Naive B cell (primary cell): ENCODE measurements at regions not wholly inside any gene's neighbourhood (a gene's known extent, or its start where the extent isn't known, plus 50 kb on each side); places are given as distances from the start of the nearest gene placed in this dataset.
"Not testable (repeated sequence)": the region's sequence is repeated elsewhere in the genome, so short reads cannot be mapped to it uniquely, and the experiment has no call there.

ENCODE experiments used
- ATAC-seq, 2 donors: fragments of 150-1000 bp; cut with Tn5 transposase; 2 replicates each; pipeline ENCODE4 v1.10.0; 2021; ENCODE audit warnings: low read depth in 2 of 2, mild to moderate bottlenecking in 2 of 2, moderate library complexity in 2 of 2
- DNase-seq: peaks from one replicate; pipeline ENCODE4 v3.0.0; 2022
- H3K27ac Mint-ChIP-seq, 6 donors: one replicate each; pipeline ENCODE4 v1.8.0; 2020 to 2022; ENCODE audit warnings: mild to moderate bottlenecking in 6 of 6, mixed read lengths in 6 of 6, moderate library complexity in 5 of 6, inconsistent platforms in 2 of 6
- H3K27me3 Mint-ChIP-seq, 3 donors: one replicate each; pipeline ENCODE4 v1.8.0; 2021 to 2022; ENCODE audit warnings: mixed read lengths in 3 of 3, mild to moderate bottlenecking in 1 of 3
- H3K36me3 Mint-ChIP-seq, 2 donors: one replicate each; pipeline ENCODE4 v1.8.0; 2020 to 2022; ENCODE audit warnings: mixed read lengths in 2 of 2, inconsistent platforms in 1 of 2, mild to moderate bottlenecking in 1 of 2
- H3K4me1 Mint-ChIP-seq, 3 donors: one replicate each; pipeline ENCODE4 v1.8.0; 2020 to 2022; ENCODE audit warnings: mixed read lengths in 3 of 3, inconsistent platforms in 1 of 3, mild to moderate bottlenecking in 1 of 3, moderate library complexity in 1 of 3
- H3K4me3 Mint-ChIP-seq, 8 donors: one replicate each; pipeline ENCODE4 v1.8.0; 2020 to 2022; ENCODE audit warnings: mild to moderate bottlenecking in 8 of 8, mixed read lengths in 8 of 8, moderate library complexity in 8 of 8, inconsistent platforms in 2 of 8
- H3K9me3 Mint-ChIP-seq, 7 donors: one replicate each; pipeline ENCODE4 v1.8.0; 2020 to 2022; ENCODE audit warnings: mixed read lengths in 7 of 7, mild to moderate bottlenecking in 5 of 7, inconsistent platforms in 2 of 7, moderate library complexity in 1 of 7

DNA sequence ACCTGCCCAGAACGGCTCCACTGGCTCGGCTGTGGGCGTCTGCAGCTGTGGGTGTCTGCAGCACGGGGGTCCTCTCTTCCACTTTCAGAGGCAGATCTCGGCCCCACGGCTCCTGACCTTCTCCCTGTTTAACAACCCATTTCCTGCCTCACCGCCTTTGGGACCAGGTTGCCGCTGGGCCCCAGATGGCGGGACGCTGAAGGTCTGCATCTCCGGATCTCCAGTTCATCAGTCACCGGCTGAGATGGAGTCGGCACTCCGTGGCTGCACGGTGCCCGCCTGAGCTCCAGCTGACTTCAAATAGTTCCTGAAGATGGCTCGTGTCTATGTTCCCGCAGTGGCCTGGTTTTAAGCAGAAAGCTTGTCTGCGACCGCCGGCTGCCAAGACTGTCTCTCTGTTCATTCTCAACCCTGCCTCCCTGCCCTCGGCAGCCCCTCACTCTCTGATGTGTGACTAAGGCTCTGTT lies 475.9 kb downstream of the BRD1 start:
- Mint-ChIP-seq H3K36me3 (no peaks in the 10 kb centered on the region), H3K9me3 (no peaks in the 10 kb centered on the region), H3K4me1 (peaks cover 0 to 5% (median 4%) of the 10 kb centered on the region in 3 donors), H3K27me3 (peaks cover 11 to 39% (median 37%) of the 10 kb centered on the region in 3 donors), H3K27ac (no peak overlapping the region), H3K4me3 (peak overlapping the region in 4 of 8 donors; percentile 6 to 57 (median 6))
- DNase-seq (no peak), ATAC-seq (no peak)

DNA sequence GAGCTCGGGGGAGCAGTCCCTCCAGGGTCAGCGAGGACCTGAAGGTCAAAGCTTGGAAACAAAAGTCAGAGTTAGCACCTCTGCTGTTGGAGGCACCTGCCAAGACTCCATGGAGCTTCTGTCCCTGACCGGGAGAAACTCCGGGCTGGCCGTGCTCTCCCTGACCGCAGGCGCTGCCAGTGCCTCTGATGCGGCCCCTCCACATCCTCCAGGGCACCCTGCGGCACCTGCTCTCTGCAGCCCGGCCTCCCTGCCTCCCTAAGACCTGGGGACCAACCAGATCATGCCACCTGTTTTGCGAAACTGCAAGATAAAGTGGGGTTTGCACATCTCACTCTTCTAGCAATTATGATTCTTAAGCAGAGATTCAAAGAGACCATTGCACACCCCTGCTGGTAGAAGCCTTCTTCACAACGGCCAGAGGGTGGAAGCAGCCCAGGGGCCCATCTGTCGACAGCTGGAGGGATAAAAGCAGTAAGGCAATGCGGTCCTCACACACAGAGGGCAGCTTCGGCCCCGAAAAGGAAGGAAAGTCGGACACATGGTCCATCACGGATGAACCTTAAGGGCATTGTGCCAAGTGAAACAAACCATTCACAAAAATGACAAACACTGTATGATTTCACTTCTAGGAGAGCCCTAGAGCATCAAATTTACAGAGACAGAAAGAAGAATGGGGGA lies 477.1 kb downstream of the BRD1 start:
- no peak overlapping the region for H3K27ac Mint-ChIP-seq

DNA sequence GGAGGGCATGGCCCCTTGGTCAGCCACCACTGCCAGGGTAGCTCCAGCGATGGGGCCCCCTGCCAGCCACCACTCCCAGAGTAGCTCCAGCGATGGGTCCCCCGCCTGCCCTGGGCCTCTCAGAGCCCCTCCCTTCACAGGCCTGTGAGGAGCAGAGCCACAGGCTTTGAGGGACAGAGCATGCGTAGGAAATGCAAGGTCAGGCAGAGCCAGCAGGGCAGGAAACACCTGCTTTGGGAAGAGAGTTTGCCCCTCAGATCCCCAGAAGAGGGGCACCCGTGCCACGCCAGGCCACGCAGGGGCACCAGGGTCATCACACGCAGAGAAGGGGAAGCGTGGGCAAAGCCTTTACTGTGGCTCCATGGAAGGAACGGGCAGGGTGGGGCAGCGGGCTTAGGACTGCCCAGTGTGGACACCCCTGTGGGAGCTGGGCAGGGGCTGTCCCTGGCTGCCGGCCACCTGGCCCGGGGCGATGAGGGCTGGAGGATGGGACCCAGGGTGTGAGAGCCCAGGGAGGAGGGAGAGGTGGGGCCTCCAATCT lies 477.8 kb downstream of the BRD1 start:
- Mint-ChIP-seq H3K27ac (no peak overlapping the region), H3K4me3 (no peak overlapping the region), H3K9me3 (peaks cover 0 to 2% (median 0%) of the 10 kb centered on the region in 7 donors), H3K36me3 (no peaks in the 10 kb centered on the region), H3K27me3 (peaks cover 6 to 36% (median 29%) of the 10 kb centered on the region in 3 donors), H3K4me1 (peaks cover 0 to 5% (median 4%) of the 10 kb centered on the region in 3 donors)
- DNase-seq (no peak), ATAC-seq (no peak)

More for the DNA sequence above, 477.1 kb downstream of the BRD1 start:
- Mint-ChIP-seq H3K4me1 (peaks cover 0 to 5% (median 4%) of the 10 kb centered on the region in 3 donors), H3K27me3 (peaks cover 8 to 36% (median 36%) of the 10 kb centered on the region in 3 donors), H3K36me3 (no peaks in the 10 kb centered on the region), H3K9me3 (peaks cover 0 to 2% (median 0%) of the 10 kb centered on the region in 7 donors), H3K4me3 (peak overlapping the region in 2 of 8 donors; percentile 22 to 36)
- ATAC-seq (no peak), DNase-seq (no peak)

DNA sequence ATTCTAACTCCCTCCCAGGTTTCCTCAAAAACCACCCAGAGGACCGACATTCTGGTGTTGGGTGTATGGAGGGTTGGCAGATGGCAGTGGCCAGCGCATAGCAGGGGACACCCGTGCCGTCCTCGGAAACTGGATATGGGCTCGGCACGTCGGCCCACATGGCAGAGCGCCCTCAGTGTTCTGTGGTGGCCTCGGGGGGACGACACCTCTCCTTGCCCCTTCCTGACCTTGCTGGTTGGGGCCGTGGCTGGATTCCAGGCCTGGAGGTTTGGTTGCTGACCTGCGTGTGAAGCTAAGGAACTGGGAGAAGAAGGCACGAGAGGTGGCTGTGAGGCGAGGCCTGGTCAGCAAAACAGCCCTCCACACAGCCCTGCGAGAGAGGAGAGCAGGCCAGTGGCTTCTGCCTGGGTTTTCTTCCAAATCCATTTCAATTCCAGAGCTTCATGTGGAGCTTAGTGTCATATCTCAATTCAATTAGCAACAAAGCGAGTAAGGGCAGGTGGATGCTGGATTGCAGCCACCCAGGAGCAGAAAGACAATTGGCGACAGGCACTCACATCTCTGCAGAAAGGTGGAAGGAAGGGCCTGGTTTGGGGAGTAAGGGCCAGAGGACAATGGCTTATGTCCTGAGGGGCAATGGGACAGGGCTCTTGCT lies 478.4 kb downstream of the BRD1 start:
- peaks cover 4 to 40% (median 24%) of the 10 kb centered on the region in 3 donors for H3K27me3 Mint-ChIP-seq

DNA sequence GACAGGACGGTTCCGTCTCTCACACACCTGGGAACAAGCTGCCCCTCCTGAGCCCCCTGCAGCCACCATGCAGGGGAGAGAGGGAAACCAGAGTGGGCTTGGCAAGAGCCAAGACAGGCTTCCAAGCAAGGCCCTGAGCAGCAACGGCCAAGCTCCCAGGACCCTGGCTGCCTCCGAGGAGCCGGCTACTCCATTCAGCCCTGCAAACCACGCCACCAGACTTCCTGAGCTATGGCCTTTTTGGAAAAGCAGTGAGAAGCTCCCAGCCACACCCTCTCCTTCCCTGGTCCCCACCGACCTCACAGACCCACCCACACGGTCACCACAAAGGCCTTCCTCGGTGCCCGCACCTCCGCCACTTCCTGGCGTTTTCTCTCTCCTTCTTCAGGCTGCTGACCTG lies 479.0 kb downstream of the BRD1 start:
- H3K4me1 Mint-ChIP-seq, result peaks cover 0 to 5% (median 4%) of the 10 kb centered on the region in 3 donors
- no peaks in the 10 kb centered on the region for H3K36me3 Mint-ChIP-seq
- ATAC-seq (no peak), DNase-seq (no peak)
- no peak overlapping the region for H3K4me3 Mint-ChIP-seq
- H3K9me3 Mint-ChIP-seq, result peaks cover 0 to 2% (median 0%) of the 10 kb centered on the region in 7 donors
- no peak overlapping the region for H3K27ac Mint-ChIP-seq
- H3K27me3 Mint-ChIP-seq, result peaks cover 4 to 39% (median 22%) of the 10 kb centered on the region in 3 donors

More for the DNA sequence above, 478.4 kb downstream of the BRD1 start:
- no peaks in the 10 kb centered on the region for H3K36me3 Mint-ChIP-seq
- H3K4me3 Mint-ChIP-seq, result no peak overlapping the region
- no peak overlapping the region for H3K27ac Mint-ChIP-seq
- peaks cover 0 to 2% (median 0%) of the 10 kb centered on the region in 7 donors for H3K9me3 Mint-ChIP-seq
- ATAC-seq, result no peak
- no peak for DNase-seq
- H3K4me1 Mint-ChIP-seq, result peaks cover 0 to 5% (median 4%) of the 10 kb centered on the region in 3 donors

DNA sequence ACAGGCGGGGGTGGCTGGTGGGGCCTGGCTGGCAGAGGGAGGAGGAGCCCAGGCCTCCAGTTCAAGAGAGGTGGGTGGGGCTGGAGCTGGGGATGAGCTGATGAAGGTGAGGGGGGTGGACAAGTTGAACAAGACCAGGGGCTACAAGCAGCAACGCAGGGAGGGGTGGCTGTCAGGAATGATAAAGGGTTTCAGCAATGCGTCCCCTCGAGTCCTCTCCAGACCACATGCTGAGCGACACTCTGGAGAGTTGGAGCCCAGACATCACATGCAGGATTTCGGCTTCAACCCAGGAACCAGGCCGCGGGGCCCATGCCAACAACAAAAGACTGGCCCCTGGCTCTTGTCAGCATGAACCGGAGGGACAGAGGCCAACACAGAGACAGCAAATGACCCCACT lies 480.3 kb downstream of the BRD1 start:
- ATAC-seq (no peak), DNase-seq (no peak)
- Mint-ChIP-seq H3K4me1 (peaks cover 0 to 5% (median 4%) of the 10 kb centered on the region in 3 donors), H3K27ac (no peak overlapping the region), H3K9me3 (peaks cover 0 to 2% (median 0%) of the 10 kb centered on the region in 7 donors), H3K36me3 (no peaks in the 10 kb centered on the region), H3K4me3 (no peak overlapping the region), H3K27me3 (peaks cover 4 to 28% (median 15%) of the 10 kb centered on the region in 3 donors)

DNA sequence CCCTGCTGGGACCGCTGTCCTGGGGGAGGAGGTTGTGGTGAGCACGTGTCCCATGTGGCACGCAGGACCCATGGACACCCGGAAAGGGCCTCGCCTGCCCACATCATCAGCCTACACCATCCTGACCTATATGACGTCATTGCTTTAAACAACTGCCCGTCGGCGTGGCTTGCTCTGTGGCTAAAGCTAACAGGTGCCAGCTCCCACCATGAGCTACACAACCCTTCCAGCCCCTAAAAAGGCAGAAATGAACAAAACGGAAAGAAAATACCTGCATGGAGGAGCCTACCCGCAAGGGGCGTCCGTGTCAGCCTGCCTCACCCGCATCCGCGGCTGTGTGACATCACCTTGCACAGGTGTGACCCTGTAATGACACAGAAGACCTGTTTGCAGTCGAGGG lies 481.8 kb downstream of the BRD1 start:
- Mint-ChIP-seq H3K4me3 (no peak overlapping the region), H3K36me3 (no peaks in the 10 kb centered on the region), H3K9me3 (peaks cover 0 to 2% (median 0%) of the 10 kb centered on the region in 7 donors)

DNA sequence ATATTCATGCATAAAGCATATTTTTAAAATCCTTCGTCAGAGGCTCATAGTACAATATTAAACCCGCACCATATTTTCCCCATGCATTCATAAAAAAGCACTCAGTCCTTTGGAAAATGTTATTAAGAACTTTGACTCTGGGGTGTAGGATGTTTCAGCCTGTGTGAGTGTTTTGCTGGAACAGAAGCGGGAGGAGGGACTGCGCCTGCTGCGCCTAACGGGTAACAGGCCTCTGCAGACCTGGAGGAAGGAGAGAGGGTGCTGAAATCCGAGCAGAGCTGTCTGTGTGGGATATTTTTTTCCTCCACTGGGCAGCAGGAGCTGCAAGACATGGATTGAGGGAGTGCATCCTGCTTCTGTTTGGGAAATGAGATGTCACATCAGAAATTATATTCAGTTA lies 483.0 kb downstream of the BRD1 start:
- H3K36me3 Mint-ChIP-seq, result no peaks in the 10 kb centered on the region
- H3K27ac Mint-ChIP-seq, result no peak overlapping the region
- no peak for ATAC-seq
- no peaks in the 10 kb centered on the region for H3K4me1 Mint-ChIP-seq
- DNase-seq, result no peak
- H3K4me3 Mint-ChIP-seq, result peak overlapping the region in 1 of 8 donors; percentile 9
- H3K27me3 Mint-ChIP-seq, result peaks cover 11 to 45% (median 28%) of the 10 kb centered on the region in 3 donors
- H3K9me3 Mint-ChIP-seq, result peaks cover 0 to 2% (median 0%) of the 10 kb centered on the region in 7 donors

More for the DNA sequence above, 481.8 kb downstream of the BRD1 start:
- H3K27ac Mint-ChIP-seq, result peak overlapping the region in 1 of 6 donors; percentile 11
- ATAC-seq (no peak), DNase-seq (no peak)
- H3K4me1 Mint-ChIP-seq, result no peaks in the 10 kb centered on the region
- peaks cover 10 to 33% (median 21%) of the 10 kb centered on the region in 3 donors for H3K27me3 Mint-ChIP-seq

DNA sequence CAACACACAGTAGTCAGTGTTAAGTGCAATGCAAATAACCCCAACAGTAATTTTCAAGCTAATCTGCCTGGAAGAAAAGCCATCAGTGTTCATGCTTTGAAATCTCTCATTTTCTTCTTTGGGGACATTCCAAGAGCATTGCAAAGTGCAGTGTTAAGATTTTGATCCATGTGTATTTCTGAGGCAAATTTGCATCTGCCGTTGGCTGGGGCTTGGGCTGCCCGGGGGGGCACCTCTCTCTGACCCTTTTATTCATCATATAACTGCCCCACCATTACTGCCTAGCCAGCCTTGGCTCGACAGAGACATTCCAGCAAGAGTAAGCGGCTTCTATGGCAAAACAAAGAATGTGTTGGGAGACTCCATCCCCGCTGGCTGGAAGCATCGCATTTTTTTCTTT lies 483.5 kb downstream of the BRD1 start:
- Mint-ChIP-seq H3K4me3 (no peak overlapping the region), H3K27me3 (peaks cover 16 to 44% (median 28%) of the 10 kb centered on the region in 3 donors), H3K4me1 (no peaks in the 10 kb centered on the region), H3K27ac (no peak overlapping the region), H3K36me3 (no peaks in the 10 kb centered on the region), H3K9me3 (peaks cover 0 to 2% (median 0%) of the 10 kb centered on the region in 7 donors)
- ATAC-seq (no peak), DNase-seq (no peak)

DNA sequence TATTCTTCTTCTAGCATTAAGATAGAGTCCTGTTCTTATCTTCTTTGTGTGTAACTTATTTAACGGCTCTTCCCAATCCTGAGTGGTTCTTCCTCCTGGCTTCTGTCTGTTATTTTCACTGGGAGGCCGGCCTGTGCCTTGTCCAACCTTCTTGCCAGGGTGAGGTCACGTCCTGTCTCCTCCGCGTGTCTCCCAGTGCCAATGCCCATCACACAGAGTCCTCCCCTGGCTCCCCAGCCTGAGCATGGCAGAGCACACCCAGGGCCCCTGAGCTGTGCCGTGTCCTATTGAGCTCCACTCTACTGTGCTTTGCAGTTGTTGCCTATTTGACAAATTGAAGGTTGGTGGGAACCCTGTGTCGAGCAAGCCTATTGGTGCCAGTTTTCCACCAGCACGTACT lies 487.3 kb downstream of the BRD1 start:
- no peak overlapping the region for H3K4me3 Mint-ChIP-seq
- no peaks in the 10 kb centered on the region for H3K4me1 Mint-ChIP-seq
- H3K27me3 Mint-ChIP-seq, result peaks cover 17 to 33% (median 31%) of the 10 kb centered on the region in 3 donors
- no peak for ATAC-seq
- H3K9me3 Mint-ChIP-seq, result no peaks in the 10 kb centered on the region
- no peak for DNase-seq
- no peaks in the 10 kb centered on the region for H3K36me3 Mint-ChIP-seq
- H3K27ac Mint-ChIP-seq, result peak overlapping the region in 1 of 6 donors; percentile 80

DNA sequence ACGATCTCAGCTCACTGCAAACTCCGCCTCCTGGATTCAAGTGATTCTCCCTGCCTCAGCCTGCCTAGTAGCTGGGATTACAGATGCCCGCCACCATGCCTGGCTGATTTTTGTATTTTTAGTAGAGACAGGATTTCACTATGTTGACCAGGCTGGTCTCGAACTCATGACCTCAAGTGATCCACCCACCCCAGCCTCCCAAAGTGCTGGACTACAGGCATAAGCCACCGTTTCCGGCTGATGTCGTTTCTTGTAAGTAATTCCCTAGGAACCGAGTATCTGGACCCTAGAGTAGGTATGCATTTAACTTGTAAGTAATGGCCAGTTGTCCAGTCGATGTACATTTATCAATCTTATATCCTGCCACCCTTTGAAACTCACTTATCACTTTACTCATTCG lies 491.2 kb downstream of the BRD1 start:
- H3K4me1 Mint-ChIP-seq, H3K36me3 Mint-ChIP-seq, H3K27ac Mint-ChIP-seq, DNase-seq, H3K9me3 Mint-ChIP-seq, H3K4me3 Mint-ChIP-seq, ATAC-seq: not testable (repeated sequence)
- peaks cover 16 to 33% (median 27%) of the 10 kb centered on the region in 3 donors for H3K27me3 Mint-ChIP-seq

DNA sequence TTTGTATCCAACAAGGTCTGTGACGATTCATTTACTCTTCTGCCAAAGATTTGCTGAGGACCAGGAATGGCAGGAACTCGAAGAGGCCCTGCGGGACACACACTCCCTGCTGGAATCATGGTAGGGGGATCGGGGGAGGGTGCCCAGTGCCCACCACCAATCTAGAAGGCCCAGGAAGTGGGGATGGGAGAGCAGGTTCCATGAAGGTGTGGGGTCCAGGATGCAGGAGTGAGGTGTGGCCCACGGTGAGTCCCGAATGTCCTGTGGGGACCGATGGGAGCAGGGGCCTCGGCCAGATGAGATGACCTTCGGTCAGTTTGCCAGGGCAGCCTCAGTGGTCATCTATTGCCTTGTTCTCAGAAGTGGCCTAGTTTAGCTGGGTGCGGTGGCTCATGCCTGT lies 492.7 kb downstream of the BRD1 start:
- Mint-ChIP-seq H3K4me3 (no peak overlapping the region), H3K4me1 (no peaks in the 10 kb centered on the region), H3K9me3 (no peaks in the 10 kb centered on the region), H3K27me3 (peaks cover 18 to 19% (median 18%) of the 10 kb centered on the region in 3 donors), H3K27ac (peak overlapping the region in 1 of 6 donors; percentile 77), H3K36me3 (no peaks in the 10 kb centered on the region)
- ATAC-seq (no peak), DNase-seq (no peak)

DNA sequence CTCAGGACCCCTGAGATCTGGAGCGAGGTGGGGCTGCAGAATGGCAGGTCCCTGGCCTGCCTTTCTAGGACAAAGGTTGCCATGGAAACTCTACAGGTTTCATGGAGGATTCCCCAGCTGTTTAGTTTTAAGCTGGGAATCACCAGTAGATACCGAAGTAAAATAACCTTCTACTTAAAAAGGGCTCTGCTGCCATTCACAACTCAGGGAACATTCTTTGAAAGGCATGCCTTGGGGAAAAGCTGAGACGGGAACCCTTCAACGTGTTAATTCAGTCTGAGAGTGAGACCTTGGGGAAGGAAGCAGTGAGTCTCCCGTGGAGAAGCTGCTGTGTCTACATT lies 493.3 kb downstream of the BRD1 start:
- ATAC-seq (no peak), DNase-seq (no peak)
- H3K27ac Mint-ChIP-seq, result no peak overlapping the region
- H3K4me3 Mint-ChIP-seq, result no peak overlapping the region
- peaks cover 14 to 19% (median 14%) of the 10 kb centered on the region in 3 donors for H3K27me3 Mint-ChIP-seq
- no peaks in the 10 kb centered on the region for H3K4me1 Mint-ChIP-seq
- H3K9me3 Mint-ChIP-seq, result no peaks in the 10 kb centered on the region
- no peaks in the 10 kb centered on the region for H3K36me3 Mint-ChIP-seq
